K562 (cell line): ENCODE measurements at regions not wholly inside any gene's neighbourhood (a gene's known extent, or its start where the extent isn't known, plus 50 kb on each side); places are given as distances from the start of the nearest gene placed in this dataset.

ENCODE experiments used
- GABPA ChIP-seq: fragments of 200-800 bp; sonication (Bioruptor generic); conservative IDR thresholded peaks from 2 replicates; pipeline ENCODE4 v1.6.1; 2016; ENCODE audit warnings: low read depth, missing genetic modification characterization, missing compliant biosample characterization
- NEUROD1 ChIP-seq: fragments of 150-350 bp; IDR thresholded peaks from 2 replicates; pipeline ENCODE4 v1.6.1; 2014; ENCODE audit warnings: borderline replicate concordance, low read length, low read depth; ENCODE audit not compliant: partially characterized antibody
- POLR2A ChIP-seq: fragments of 450-650 bp; conservative IDR thresholded peaks from 2 replicates; pipeline ENCODE4 v1.6.1; 2016
- SIN3A ChIP-seq, 2 experiments: fragments of 150-350 bp in 1 of 2; IDR thresholded peaks; 2 replicates each; pipeline ENCODE4 v1.6.1; 2011 to 2016; ENCODE audit warnings: borderline replicate concordance in 2 of 2, low read depth in 2 of 2, low read length in 2 of 2, mild to moderate bottlenecking in 2 of 2, moderate library complexity in 2 of 2; ENCODE audit not compliant: control insufficient read depth in 1 of 2
- TAF1 ChIP-seq: IDR thresholded peaks from 2 replicates; pipeline ENCODE4 v1.6.1; 2011; ENCODE audit warnings: mild to moderate bottlenecking, low read length, moderate library complexity; ENCODE audit not compliant: insufficient read depth, control insufficient read depth, severe bottlenecking; ENCODE audit errors: extremely low read depth
- TAF7 ChIP-seq: fragments of 450-650 bp; IDR thresholded peaks from 2 replicates; pipeline ENCODE4 v1.6.1; 2016; ENCODE audit warnings: missing genetic modification characterization, missing compliant biosample characterization
- TOE1 ChIP-seq, 2 experiments: fragments of 450-650 bp in 1 of 2; sonication (generic) in 1 of 2; formaldehyde crosslinking in 1 of 2; IDR thresholded peaks; 2 replicates each; pipeline versions ENCODE4 v1.7.1 to v1.8.0; 2016 to 2022; ENCODE audit warnings: borderline replicate concordance in 2 of 2, mild to moderate bottlenecking in 2 of 2, antibody characterized with exemption in 1 of 2, inconsistent platforms in 1 of 2, low read depth in 1 of 2, missing genetic modification reagents in 1 of 2, moderate library complexity in 1 of 2
- TF ChIP-seq, protein P1 (sequence below): fragments of 450-650 bp; IDR thresholded peaks from 2 replicates; pipeline ENCODE4 v1.6.1; 2016; ENCODE audit warnings: low read depth
- TF ChIP-seq, protein P2 (sequence below), 2 experiments: fragments of 450-650 bp in 1 of 2; sonication (generic) in 1 of 2; formaldehyde crosslinking in 1 of 2; IDR thresholded peaks; 2 replicates each; pipeline versions ENCODE4 v1.7.1 to v1.9.0; 2016 to 2022; ENCODE audit warnings: inconsistent platforms in 1 of 2, mild to moderate bottlenecking in 1 of 2, missing genetic modification reagents in 1 of 2

- TF ChIP-seq GABPA (no peak), SIN3A (IDR thresholded peaks at IDR 0.05; ENCODE audit: borderline replicate concordance in 2 of 2, control insufficient read depth in 1 of 2, low read depth in 2 of 2, low read length in 2 of 2) (no peak), NEUROD1 (no peak), TAF7 (no peak), TOE1 (IDR thresholded peaks at IDR 0.05; ENCODE audit: borderline replicate concordance) (no peak), TOE1 (CRISPR knock-in tag; IDR thresholded peaks at IDR 0.05; ENCODE audit: borderline replicate concordance, low read depth) (no peak), TAF1 (no peak), POLR2A (no peak)
- TF ChIP-seq, protein P1, sequence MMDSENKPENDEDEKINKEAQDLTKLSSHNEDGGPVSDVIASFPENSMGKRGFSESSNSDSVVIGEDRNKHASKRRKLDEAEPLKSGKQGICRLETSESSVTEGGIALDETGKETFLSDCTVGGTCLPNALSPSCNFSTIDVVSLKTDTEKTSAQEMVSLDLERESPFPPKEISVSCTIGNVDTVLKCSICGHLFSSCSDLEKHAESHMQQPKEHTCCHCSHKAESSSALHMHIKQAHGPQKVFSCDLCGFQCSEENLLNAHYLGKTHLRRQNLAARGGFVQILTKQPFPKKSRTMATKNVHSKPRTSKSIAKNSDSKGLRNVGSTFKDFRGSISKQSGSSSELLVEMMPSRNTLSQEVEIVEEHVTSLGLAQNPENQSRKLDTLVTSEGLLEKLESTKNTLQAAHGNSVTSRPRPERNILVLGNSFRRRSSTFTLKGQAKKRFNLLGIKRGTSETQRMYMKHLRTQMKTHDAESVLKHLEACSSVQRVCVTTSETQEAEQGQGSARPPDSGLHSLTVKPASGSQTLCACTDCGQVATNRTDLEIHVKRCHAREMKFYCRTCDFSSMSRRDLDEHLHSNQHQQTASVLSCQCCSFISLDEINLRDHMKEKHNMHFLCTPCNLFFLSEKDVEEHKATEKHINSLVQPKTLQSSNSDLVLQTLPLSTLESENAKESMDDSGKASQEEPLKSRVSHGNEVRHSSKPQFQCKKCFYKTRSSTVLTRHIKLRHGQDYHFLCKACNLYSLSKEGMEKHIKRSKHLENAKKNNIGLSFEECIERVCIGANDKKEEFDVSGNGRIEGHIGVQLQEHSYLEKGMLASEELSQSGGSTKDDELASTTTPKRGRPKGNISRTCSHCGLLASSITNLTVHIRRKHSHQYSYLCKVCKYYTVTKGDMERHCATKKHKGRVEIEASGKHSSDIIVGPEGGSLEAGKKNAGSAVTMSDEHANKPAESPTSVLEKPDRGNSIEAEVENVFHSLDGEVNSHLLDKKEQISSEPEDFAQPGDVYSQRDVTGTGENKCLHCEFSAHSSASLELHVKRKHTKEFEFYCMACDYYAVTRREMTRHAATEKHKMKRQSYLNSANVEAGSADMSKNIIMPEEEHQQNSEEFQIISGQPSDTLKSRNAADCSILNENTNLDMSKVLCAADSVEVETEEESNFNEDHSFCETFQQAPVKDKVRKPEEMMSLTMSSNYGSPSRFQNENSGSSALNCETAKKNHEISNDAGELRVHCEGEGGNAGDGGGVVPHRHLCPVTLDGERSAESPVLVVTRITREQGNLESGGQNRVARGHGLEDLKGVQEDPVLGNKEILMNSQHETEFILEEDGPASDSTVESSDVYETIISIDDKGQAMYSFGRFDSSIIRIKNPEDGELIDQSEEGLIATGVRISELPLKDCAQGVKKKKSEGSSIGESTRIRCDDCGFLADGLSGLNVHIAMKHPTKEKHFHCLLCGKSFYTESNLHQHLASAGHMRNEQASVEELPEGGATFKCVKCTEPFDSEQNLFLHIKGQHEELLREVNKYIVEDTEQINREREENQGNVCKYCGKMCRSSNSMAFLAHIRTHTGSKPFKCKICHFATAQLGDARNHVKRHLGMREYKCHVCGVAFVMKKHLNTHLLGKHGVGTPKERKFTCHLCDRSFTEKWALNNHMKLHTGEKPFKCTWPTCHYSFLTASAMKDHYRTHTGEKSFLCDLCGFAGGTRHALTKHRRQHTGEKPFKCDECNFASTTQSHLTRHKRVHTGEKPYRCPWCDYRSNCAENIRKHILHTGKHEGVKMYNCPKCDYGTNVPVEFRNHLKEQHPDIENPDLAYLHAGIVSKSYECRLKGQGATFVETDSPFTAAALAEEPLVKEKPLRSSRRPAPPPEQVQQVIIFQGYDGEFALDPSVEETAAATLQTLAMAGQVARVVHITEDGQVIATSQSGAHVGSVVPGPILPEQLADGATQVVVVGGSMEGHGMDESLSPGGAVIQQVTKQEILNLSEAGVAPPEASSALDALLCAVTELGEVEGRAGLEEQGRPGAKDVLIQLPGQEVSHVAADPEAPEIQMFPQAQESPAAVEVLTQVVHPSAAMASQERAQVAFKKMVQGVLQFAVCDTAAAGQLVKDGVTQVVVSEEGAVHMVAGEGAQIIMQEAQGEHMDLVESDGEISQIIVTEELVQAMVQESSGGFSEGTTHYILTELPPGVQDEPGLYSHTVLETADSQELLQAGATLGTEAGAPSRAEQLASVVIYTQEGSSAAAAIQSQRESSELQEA = no peak
- TF ChIP-seq, protein P2, sequence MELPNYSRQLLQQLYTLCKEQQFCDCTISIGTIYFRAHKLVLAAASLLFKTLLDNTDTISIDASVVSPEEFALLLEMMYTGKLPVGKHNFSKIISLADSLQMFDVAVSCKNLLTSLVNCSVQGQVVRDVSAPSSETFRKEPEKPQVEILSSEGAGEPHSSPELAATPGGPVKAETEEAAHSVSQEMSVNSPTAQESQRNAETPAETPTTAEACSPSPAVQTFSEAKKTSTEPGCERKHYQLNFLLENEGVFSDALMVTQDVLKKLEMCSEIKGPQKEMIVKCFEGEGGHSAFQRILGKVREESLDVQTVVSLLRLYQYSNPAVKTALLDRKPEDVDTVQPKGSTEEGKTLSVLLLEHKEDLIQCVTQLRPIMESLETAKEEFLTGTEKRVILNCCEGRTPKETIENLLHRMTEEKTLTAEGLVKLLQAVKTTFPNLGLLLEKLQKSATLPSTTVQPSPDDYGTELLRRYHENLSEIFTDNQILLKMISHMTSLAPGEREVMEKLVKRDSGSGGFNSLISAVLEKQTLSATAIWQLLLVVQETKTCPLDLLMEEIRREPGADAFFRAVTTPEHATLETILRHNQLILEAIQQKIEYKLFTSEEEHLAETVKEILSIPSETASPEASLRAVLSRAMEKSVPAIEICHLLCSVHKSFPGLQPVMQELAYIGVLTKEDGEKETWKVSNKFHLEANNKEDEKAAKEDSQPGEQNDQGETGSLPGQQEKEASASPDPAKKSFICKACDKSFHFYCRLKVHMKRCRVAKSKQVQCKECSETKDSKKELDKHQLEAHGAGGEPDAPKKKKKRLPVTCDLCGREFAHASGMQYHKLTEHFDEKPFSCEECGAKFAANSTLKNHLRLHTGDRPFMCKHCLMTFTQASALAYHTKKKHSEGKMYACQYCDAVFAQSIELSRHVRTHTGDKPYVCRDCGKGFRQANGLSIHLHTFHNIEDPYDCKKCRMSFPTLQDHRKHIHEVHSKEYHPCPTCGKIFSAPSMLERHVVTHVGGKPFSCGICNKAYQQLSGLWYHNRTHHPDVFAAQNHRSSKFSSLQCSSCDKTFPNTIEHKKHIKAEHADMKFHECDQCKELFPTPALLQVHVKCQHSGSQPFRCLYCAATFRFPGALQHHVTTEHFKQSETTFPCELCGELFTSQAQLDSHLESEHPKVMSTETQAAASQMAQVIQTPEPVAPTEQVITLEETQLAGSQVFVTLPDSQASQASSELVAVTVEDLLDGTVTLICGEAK (IDR thresholded peaks at IDR 0.05) = no peak
- TF ChIP-seq, protein P2 (CRISPR knock-in tag; IDR thresholded peaks at IDR 0.05) = no peak
These were observed 122.5 kb downstream of the SOCS6 start for GRCh38 chr18:70411307-70411706.
